ENCODE measurements at regions not wholly inside any gene's neighbourhood (a gene's known extent, or its start where the extent isn't known, plus 50 kb on each side); places are given as distances from the start of the nearest gene placed in this dataset.

DNA sequence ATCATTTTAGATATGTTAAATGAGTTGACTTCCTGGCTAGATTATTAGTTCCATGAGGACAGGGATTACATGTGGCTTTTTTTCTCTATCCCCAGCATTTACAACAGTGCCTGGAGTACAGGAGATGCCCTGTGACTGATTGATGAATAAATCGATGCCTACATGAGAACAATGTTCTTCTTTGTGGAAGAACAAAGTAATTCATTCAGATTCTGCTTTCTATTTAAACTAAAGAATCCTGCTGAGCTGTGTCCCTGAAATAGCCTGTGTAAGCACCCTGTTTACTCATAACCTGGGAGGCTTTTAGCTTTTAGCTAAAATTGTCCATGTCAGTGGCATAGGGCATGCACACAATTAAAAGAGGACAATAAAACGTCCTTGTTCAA, 125.1 kb upstream of the BTBD3 start:
- TF ChIP-seq, protein P1, sequence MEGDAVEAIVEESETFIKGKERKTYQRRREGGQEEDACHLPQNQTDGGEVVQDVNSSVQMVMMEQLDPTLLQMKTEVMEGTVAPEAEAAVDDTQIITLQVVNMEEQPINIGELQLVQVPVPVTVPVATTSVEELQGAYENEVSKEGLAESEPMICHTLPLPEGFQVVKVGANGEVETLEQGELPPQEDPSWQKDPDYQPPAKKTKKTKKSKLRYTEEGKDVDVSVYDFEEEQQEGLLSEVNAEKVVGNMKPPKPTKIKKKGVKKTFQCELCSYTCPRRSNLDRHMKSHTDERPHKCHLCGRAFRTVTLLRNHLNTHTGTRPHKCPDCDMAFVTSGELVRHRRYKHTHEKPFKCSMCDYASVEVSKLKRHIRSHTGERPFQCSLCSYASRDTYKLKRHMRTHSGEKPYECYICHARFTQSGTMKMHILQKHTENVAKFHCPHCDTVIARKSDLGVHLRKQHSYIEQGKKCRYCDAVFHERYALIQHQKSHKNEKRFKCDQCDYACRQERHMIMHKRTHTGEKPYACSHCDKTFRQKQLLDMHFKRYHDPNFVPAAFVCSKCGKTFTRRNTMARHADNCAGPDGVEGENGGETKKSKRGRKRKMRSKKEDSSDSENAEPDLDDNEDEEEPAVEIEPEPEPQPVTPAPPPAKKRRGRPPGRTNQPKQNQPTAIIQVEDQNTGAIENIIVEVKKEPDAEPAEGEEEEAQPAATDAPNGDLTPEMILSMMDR (conservative IDR thresholded peaks at IDR 0.05; ENCODE audit: low read length), result no peak
- TF ChIP-seq EZH2phosphoT487 (IDR thresholded peaks at IDR 0.05; ENCODE audit: borderline replicate concordance, low read depth, low read length), result no peak
